ENCODE measurements at regions not wholly inside any gene's neighbourhood (a gene's known extent, or its start where the extent isn't known, plus 50 kb on each side); places are given as distances from the start of the nearest gene placed in this dataset.

DNA sequence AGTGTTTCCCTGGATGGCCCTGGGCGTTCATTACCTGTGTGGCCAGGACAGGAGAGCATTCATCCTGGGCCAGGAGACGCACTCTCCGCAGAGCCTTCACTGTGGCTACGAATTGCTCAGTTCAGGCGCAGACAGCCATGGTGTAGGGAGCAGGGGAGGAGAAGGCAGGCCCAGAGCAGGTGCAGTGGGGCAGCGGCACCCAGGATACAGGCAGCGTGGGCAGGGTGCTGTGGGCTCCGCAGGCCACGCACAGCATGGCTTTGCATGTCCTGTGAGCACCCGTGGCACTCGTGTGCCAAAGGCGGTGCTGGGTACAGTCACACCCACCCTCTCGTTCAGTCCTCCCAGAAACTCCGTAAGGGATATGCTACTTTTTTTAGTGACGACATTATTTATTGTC, 124.2 kb upstream of the B3GAT1 start (continued):
- TF ChIP-seq ZNF138 (CRISPR knock-in tag; conservative IDR thresholded peaks at IDR 0.05) (no peak), ZNF416 (CRISPR knock-in tag; IDR thresholded peaks at IDR 0.05) (no peak), JUN (CRISPR knock-in tag; IDR thresholded peaks at IDR 0.05) (no peak), ZNF317 (CRISPR knock-in tag; IDR thresholded peaks at IDR 0.05; ENCODE audit: borderline replicate concordance, low read depth) (no peak)
- TF ChIP-seq, protein P1, sequence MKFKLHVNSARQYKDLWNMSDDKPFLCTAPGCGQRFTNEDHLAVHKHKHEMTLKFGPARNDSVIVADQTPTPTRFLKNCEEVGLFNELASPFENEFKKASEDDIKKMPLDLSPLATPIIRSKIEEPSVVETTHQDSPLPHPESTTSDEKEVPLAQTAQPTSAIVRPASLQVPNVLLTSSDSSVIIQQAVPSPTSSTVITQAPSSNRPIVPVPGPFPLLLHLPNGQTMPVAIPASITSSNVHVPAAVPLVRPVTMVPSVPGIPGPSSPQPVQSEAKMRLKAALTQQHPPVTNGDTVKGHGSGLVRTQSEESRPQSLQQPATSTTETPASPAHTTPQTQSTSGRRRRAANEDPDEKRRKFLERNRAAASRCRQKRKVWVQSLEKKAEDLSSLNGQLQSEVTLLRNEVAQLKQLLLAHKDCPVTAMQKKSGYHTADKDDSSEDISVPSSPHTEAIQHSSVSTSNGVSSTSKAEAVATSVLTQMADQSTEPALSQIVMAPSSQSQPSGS (CRISPR knock-in tag; IDR thresholded peaks at IDR 0.05; ENCODE audit: borderline replicate concordance, low read depth): no peak
- TF ChIP-seq, protein P2, sequence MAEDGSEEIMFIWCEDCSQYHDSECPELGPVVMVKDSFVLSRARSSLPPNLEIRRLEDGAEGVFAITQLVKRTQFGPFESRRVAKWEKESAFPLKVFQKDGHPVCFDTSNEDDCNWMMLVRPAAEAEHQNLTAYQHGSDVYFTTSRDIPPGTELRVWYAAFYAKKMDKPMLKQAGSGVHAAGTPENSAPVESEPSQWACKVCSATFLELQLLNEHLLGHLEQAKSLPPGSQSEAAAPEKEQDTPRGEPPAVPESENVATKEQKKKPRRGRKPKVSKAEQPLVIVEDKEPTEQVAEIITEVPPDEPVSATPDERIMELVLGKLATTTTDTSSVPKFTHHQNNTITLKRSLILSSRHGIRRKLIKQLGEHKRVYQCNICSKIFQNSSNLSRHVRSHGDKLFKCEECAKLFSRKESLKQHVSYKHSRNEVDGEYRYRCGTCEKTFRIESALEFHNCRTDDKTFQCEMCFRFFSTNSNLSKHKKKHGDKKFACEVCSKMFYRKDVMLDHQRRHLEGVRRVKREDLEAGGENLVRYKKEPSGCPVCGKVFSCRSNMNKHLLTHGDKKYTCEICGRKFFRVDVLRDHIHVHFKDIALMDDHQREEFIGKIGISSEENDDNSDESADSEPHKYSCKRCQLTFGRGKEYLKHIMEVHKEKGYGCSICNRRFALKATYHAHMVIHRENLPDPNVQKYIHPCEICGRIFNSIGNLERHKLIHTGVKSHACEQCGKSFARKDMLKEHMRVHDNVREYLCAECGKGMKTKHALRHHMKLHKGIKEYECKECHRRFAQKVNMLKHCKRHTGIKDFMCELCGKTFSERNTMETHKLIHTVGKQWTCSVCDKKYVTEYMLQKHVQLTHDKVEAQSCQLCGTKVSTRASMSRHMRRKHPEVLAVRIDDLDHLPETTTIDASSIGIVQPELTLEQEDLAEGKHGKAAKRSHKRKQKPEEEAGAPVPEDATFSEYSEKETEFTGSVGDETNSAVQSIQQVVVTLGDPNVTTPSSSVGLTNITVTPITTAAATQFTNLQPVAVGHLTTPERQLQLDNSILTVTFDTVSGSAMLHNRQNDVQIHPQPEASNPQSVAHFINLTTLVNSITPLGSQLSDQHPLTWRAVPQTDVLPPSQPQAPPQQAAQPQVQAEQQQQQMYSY (CRISPR knock-in tag; IDR thresholded peaks at IDR 0.05): no peak

DNA sequence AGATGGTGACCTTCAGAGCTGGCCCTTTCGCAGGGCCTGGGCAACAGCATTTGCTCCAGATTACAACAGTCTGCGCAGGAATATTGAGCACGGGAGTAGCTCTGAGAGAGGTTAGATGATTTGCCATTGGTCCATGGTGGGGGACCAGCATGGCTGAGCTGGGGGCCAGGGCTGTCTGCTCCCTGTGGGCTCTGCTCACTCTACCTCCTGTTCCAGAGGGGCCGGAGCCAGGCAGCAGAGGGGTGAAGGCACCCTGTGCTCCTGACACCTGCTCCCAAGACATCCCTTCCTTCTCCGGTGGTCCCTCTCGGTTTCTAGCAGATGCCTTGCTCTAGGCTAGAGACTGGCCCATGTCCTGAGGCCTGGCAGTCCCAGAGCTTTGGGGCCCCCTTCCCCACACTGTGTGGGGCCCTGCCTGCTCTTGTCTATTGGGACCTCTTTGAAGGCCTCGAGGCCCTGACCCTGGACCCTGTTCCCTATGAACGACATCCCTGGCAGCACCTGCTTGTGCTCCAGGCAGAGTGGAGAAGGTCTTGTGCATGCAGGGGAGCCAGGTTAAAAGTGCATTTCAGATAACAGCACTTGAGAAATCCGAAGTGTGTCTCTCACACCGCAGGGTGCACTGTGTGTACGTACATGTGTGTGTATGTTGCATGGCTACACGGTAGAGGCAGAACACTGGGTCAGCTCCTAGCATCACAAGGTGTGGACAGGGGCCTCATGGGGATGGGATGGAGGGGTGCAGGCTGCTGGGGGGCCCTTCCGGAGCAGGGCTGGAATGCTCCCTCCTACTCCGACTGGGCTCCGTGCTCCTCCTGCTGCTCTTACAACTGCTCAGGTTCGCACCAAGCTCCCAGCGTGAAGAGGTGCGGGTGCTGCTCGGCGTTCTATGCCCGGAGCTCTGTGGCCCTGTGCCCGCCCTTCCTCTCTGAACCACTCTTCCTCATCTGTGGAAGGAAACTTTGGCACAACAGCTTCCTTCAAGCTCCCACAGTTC, 123.3 kb upstream of the B3GAT1 start:
- Mint-ChIP-seq H3K9me3 (no peaks in the 10 kb centered on the region), H3K4me1 (peaks cover 15% of the 10 kb centered on the region), H3K36me3 (no peaks in the 10 kb centered on the region), H3K27me3 (ENCODE audit: low read depth) (no peaks in the 10 kb centered on the region), H3K4me3 (no peak overlapping the region), H3K27ac (no peak overlapping the region)
- ChIA-PET POLR2A (no interaction called here), CTCF (interaction anchor here (1.1 kb wide), 1 partner anchor 27 kb away, joined by 3 read pairs; no protein-coding TSS in a partner anchor)
- DNase-seq (ENCODE audit: low spot score) (no peak), ATAC-seq (no peak)
- TF ChIP-seq SOX15 (CRISPR knock-in tag; IDR thresholded peaks at IDR 0.05) (no peak), JAZF1 (CRISPR knock-in tag; IDR thresholded peaks at IDR 0.05) (no peak), IRF2 (CRISPR knock-in tag; IDR thresholded peaks at IDR 0.05; ENCODE audit: borderline replicate concordance, low read depth) (no peak), GABPB1 (CRISPR knock-in tag; IDR thresholded peaks at IDR 0.05) (no peak), ZNF263 (CRISPR knock-in tag; IDR thresholded peaks at IDR 0.05; ENCODE audit: low read depth) (no peak), OVOL2 (CRISPR knock-in tag; IDR thresholded peaks at IDR 0.05; ENCODE audit: borderline replicate concordance) (no peak), ZBTB21 (CRISPR knock-in tag; IDR thresholded peaks at IDR 0.05; ENCODE audit: borderline replicate concordance) (no peak), HMGA2 (CRISPR knock-in tag; IDR thresholded peaks at IDR 0.05) (no peak), NR2C2 (CRISPR knock-in tag; IDR thresholded peaks at IDR 0.05) (no peak), JUN (CRISPR knock-in tag; IDR thresholded peaks at IDR 0.05) (no peak), EMX1 (CRISPR knock-in tag; IDR thresholded peaks at IDR 0.05) (no peak), ZNF138 (CRISPR knock-in tag; conservative IDR thresholded peaks at IDR 0.05) (no peak), PRRX2 (CRISPR knock-in tag; IDR thresholded peaks at IDR 0.05) (no peak)
- TF ChIP-seq, protein P3, sequence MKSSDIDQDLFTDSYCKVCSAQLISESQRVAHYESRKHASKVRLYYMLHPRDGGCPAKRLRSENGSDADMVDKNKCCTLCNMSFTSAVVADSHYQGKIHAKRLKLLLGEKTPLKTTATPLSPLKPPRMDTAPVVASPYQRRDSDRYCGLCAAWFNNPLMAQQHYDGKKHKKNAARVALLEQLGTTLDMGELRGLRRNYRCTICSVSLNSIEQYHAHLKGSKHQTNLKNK (CRISPR knock-in tag; IDR thresholded peaks at IDR 0.05): no peak
- TF ChIP-seq, protein P2 (CRISPR knock-in tag; IDR thresholded peaks at IDR 0.05): no peak
- TF ChIP-seq, protein P1 (CRISPR knock-in tag; IDR thresholded peaks at IDR 0.05; ENCODE audit: borderline replicate concordance, low read depth): no peak
- TF ChIP-seq, protein P4, sequence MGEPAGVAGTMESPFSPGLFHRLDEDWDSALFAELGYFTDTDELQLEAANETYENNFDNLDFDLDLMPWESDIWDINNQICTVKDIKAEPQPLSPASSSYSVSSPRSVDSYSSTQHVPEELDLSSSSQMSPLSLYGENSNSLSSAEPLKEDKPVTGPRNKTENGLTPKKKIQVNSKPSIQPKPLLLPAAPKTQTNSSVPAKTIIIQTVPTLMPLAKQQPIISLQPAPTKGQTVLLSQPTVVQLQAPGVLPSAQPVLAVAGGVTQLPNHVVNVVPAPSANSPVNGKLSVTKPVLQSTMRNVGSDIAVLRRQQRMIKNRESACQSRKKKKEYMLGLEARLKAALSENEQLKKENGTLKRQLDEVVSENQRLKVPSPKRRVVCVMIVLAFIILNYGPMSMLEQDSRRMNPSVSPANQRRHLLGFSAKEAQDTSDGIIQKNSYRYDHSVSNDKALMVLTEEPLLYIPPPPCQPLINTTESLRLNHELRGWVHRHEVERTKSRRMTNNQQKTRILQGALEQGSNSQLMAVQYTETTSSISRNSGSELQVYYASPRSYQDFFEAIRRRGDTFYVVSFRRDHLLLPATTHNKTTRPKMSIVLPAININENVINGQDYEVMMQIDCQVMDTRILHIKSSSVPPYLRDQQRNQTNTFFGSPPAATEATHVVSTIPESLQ (CRISPR knock-in tag; IDR thresholded peaks at IDR 0.05): no peak
- TF ChIP-seq, protein P5, sequence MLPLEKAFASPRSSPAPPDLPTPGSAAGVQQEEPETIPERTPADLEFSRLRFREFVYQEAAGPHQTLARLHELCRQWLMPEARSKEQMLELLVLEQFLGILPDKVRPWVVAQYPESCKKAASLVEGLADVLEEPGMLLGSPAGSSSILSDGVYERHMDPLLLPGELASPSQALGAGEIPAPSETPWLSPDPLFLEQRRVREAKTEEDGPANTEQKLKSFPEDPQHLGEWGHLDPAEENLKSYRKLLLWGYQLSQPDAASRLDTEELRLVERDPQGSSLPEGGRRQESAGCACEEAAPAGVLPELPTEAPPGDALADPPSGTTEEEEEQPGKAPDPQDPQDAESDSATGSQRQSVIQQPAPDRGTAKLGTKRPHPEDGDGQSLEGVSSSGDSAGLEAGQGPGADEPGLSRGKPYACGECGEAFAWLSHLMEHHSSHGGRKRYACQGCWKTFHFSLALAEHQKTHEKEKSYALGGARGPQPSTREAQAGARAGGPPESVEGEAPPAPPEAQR (CRISPR knock-in tag; IDR thresholded peaks at IDR 0.05): no peak

All from WTC11 (cell line).